KOPT-K1 (cell line): ENCODE measurements at regions not wholly inside any gene's neighbourhood (a gene's known extent, or its start where the extent isn't known, plus 50 kb on each side); places are given as distances from the start of the nearest gene placed in this dataset.
"Not testable (repeated sequence)": the region's sequence is repeated elsewhere in the genome, so short reads cannot be mapped to it uniquely, and the experiment has no call there.

Source experiments
- H3K27ac ChIP-seq: fragments of 200-600 bp; sonication (generic); 2 replicates; pipeline ENCODE4 v1.5.1; 2016; ENCODE audit warnings: antibody characterized with exemption, mild to moderate bottlenecking, low read depth, low read length; ENCODE audit not compliant: poor library complexity, severe bottlenecking
- H3K36me3 ChIP-seq: fragments of 200-600 bp; sonication (generic); 2 replicates; pipeline ENCODE4 v1.5.1; 2017; ENCODE audit warnings: antibody characterized with exemption, mild to moderate bottlenecking, low read length, moderate library complexity; ENCODE audit not compliant: insufficient read depth
- H3K9me3 ChIP-seq: fragments of 200-600 bp; sonication (generic); 2 replicates; pipeline ENCODE4 v1.5.1; 2017; ENCODE audit warnings: antibody characterized with exemption, low read length, mild to moderate bottlenecking; ENCODE audit not compliant: insufficient read depth, poor library complexity, severe bottlenecking

DNA sequence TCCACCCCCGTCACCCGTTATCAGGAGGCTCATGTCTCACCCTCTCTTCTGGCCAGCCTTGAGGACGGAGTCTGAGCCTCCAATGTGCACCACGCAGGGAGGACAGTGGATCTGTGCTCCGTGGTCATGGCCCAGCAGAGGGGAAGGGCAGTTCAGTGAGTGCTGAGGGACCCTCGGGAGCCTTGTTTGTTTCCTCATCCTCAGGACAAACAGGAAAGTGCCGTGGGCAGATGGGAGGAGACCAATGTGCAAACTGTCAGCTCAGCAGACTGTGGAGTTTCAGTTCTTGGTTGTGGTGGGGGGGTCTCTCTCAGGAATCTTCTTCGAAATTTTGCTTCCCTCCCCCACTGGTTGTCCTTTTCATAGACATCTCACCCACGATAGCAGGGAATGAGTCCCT lies 429.6 kb downstream of the DIRAS2 start:
- not testable (repeated sequence) for H3K9me3 ChIP-seq, H3K36me3 ChIP-seq, H3K27ac ChIP-seq

DNA sequence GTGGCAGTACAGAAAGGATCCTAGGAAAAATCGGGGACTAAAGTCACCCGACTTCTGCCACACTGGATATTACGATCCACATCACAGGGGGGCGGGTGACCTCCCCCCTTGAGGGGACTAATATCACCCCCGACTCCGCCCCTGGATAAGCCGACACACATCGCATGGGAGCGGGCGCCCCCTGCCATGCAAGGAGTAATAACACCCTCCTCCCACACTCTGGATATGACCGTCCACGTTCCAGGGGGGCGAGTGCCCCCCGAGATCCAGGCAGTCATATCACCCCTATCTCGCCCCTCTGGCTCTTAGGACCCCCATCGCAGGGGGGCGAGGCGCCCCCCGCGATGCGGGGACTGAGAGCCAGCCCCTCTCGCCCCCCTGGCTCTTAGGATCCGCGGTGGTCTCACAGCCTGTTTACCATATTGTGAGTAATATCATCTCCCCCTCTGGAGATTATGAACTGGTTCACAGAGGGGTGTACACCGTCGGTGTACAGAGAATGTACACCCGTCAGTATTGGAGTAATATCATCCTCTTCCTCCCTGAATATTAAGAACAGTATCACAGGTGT lies 423.0 kb downstream of the DIRAS2 start:
- H3K36me3 ChIP-seq = no peaks in the 10 kb centered on the region
- H3K27ac ChIP-seq = no peak overlapping the region
- no peaks in the 10 kb centered on the region for H3K9me3 ChIP-seq

DNA sequence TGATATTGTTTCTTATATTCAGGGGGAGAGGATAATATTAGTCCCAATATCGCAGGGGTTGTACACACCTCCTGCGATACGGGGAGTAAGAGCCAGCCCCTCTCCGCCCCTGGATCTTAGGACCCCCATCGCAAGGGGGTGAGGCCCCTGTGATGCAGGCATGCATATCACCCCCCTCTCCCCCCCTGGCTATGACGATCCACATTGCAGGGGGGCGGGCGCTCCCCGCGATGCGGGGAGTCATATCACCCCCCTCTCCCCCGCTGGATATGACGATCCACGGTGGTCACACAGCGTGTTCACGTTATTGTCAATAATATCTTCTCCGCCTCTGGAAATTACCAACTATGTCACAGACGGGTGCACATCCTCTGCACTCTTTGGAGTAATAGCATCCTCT lies 420.7 kb downstream of the DIRAS2 start:
- not testable (repeated sequence) for H3K36me3 ChIP-seq, H3K27ac ChIP-seq, H3K9me3 ChIP-seq

DNA sequence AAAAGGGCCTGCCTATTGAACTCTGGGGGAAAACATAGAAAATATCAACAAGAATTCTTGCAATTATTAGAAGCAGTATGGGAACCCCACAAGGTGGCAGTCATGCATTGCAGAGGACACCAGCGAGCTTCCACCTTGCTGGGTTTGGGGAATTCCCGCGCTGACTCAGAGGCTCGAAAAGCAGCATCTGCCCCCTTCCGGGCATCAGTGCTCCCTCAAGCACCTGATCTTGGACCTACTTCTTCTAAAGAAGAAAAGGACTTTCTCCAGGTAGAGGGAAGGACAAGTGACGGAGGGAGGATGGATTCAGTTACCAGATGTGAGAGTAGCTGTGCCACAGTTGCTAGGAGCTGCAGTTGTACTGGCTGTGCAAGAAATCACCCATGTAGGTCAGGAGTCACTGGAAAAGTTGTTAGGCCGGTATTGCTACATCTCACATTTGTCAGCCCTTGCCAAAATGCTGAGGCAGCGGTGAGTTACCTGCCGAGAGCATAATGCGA lies 415.7 kb downstream of the DIRAS2 start:
- H3K9me3 ChIP-seq, H3K27ac ChIP-seq, H3K36me3 ChIP-seq: not testable (repeated sequence)

DNA sequence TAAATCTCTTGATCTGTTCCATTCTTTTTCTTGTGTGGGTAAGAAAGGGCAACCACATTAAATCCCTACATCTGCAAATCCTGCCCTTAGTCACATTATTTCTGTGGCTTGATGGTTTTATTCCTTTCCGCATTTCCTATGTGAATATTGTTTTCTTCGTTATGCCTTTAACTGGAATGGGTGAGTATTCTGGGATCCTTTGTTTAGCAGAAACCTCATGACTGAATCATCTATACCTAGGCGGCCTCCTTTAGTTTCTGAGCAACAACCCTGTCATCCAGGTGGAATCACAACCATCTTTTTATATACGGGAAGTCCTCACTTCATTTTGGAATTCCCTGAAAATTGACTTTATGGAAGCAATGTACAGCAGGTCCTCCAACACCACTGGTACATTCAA lies 409.5 kb downstream of the DIRAS2 start:
- not testable (repeated sequence) for H3K27ac ChIP-seq, H3K9me3 ChIP-seq, H3K36me3 ChIP-seq

DNA sequence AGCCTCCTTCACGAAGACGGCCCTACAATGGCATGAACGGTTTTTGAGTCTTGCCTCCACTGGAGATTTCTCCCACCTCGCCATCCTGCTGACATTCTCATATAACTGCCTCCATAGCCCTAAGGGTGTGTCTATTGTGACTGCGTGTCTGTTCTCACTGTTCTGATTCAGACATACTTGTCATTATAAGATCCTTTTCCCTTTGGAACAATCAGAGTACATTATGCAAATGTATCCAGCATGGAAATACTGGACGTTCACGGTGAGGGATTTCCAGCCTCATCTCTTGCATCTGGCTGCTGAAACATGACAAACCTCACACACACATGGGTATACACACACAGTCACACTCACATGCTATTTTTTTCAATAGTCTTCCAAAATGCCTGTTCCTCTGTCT lies 402.1 kb downstream of the DIRAS2 start:
- no peak overlapping the region for H3K27ac ChIP-seq
- H3K9me3 ChIP-seq = no peaks in the 10 kb centered on the region
- no peaks in the 10 kb centered on the region for H3K36me3 ChIP-seq

DNA sequence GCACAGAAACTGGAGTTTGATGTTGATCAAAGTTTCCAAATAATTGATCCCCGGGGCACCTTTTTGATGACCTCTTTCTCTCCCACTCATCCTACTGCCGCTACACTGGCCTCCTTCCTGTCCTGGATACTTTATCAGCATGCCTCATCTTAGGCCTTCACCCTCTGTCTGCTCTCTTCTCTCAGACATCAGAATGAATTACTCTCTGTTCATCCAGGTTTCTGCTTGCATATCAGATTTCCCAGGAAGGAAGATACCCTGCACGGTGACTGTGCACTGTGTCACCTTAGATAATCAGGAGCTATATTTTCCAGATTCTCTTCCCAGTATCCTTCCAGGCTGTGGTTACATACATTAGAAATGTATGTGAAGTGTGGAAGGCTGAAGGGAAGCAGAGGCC lies 397.0 kb downstream of the DIRAS2 start:
- Histone ChIP-seq H3K36me3 (no peaks in the 10 kb centered on the region), H3K27ac (no peak overlapping the region), H3K9me3 (no peaks in the 10 kb centered on the region)

DNA sequence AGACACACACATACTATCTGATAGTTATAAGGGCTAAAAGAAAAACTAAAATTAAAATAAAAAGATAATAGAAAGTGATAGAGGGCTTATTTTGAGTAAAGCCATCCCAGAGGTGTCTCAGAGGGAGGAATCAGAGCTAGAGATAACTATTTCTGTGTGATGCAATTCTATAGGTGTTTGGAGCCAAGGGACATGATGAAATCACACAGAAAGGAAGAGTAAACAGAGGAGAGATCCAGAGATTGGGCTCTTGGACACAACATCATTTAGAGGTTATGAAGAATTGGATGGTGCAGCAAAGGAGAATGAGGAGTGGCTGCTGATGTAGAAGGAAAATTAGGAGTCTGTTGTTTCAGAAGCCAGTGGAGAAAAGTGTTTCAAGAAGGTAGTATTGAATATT lies 393.5 kb downstream of the DIRAS2 start:
- H3K9me3 ChIP-seq = peaks cover 7% of the 10 kb centered on the region
- no peaks in the 10 kb centered on the region for H3K36me3 ChIP-seq
- no peak overlapping the region for H3K27ac ChIP-seq

DNA sequence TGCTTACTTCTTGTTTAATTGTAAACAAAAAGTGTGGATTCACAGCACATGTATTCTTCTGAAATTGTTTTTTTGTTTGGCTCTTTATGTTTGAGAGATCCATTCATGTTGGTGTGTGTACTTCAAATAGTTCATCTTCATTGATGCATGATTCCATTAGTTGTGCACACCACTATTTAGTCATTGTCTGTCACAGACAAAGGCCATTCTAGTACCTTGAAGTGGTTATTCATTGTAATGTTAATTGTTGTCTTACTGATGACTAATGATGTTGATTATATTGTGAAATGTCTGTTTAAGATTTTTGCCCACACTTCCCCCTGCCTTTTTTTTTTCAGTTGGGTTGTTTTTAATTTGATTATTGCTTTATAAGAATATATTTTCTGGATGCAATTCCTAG lies 391.3 kb downstream of the DIRAS2 start:
- H3K36me3 ChIP-seq = no peaks in the 10 kb centered on the region
- H3K9me3 ChIP-seq = peaks cover 7% of the 10 kb centered on the region
- no peak overlapping the region for H3K27ac ChIP-seq

DNA sequence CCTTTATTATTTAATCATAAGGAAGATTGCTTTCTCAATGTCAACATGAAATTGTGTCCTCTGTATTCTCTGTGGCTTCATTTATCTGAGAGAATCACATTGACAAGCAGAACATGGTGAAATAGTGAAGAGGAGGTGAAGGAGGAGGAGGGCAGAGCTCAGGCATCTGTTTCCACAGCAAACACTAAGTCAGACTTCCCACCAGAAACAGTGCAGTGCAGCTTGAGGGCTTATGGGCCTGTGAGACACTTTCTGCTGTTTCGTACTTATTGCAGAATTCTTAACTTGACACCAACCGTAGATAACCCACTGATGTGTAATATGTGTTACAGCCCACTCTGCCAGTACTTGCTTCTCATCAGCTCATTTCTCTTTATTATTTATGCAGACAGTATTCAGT lies 386.3 kb downstream of the DIRAS2 start:
- Histone ChIP-seq H3K27ac (no peak overlapping the region), H3K9me3 (peaks cover 7% of the 10 kb centered on the region), H3K36me3 (no peaks in the 10 kb centered on the region)

DNA sequence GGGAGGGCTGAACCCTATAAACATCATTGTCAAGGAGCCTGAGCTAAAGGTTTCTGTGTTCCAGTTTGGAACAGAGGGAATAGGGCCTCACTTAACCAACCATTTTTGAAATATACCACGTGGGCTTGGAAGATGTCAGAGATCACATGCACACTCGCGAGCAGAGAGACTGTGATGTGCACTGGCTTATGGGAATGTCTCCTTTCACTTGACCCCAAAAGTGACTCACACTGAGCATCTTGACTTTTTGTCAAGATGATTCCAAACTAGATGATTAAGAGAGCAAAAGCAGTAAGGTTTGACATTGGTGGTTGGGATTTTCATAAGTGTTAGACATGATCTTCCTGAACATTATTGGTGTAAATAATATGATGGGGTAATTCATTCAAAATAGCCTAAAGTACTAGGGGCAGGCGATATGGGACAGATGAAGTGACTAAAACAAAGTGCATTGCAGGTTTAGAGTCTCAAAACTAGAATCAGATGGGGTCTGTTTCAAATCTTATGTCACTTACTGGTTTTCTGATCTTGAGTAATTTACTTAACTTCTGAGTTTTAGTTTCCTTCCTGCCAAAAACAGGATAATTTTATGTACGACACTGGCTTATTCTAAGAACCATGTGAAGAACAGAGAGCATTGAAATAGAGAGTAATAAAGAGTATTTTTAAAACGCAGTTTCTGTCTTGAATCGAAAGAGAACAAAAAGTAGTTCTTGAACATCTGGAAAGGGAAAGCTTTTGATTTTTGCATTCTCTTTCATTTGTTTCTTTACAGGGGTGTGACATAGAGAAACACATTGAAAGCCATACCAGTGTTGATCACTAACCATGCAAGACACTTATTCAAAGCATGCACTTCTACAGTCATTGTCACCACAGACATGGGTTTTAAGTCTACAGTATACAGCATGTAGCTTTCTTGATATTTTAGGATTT lies 383.0 kb downstream of the DIRAS2 start:
- Histone ChIP-seq H3K27ac (no peak overlapping the region), H3K36me3 (no peaks in the 10 kb centered on the region), H3K9me3 (peaks cover 8% of the 10 kb centered on the region)

DNA sequence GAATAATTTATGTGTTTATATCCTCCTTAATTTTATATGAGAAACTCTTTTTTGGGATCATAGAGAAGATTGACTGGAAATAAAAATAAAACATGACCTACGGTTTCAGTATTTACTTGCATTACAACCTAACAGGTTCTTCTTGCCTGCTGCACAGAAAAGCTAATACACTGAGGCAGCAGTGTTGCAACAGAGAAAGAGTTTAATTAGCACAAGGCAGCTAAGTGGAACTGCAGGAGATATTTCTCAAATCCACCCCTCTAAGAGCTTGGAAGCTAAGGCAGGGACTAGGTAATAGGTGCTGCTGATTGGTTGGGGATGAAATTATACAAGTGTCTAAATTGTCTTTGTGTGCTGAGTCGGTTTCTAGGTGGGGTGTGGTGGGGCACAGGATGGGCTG lies 380.9 kb downstream of the DIRAS2 start:
- H3K36me3 ChIP-seq = no peaks in the 10 kb centered on the region
- H3K9me3 ChIP-seq = peaks cover 8% of the 10 kb centered on the region
- no peak overlapping the region for H3K27ac ChIP-seq

DNA sequence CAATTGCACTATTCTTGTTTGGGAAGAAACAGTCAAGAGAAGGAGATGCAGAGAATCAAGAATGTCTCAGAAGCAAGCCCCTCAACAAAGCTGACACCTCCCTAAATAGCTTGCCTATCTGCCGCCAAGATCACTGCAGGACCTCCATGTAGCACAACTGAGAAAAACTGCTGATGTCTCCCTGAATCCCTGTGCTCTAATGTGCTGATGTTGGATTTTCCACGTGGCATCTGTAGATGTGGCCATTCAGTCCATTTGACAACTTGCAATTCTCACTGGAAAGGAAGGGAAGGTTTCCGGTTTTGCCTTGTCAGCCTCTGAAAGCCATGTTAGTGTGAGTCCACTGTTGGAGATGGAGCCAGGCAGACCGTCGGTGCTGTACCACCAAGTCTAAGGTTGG lies 374.0 kb downstream of the DIRAS2 start:
- Histone ChIP-seq H3K27ac (no peak overlapping the region), H3K9me3 (no peaks in the 10 kb centered on the region), H3K36me3 (no peaks in the 10 kb centered on the region)

DNA sequence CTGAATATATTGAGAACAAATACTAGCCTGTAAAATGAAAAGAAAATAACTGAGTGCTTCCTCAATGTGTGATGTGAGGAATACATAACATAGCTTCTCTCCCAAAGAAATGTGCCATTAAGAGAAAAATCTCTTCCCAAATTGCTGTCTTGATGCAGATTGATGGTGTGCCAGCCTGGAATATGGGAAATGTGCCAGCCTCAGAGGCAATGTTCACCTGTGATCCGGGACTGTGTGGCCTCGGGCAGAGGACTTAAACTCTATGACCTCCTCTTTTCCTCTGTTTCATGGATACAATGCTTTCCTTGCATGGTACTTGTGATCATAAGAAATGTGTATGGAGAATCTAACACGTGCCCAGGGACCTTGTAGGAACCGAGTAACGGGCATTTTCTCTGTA lies 370.9 kb downstream of the DIRAS2 start:
- Histone ChIP-seq H3K36me3 (no peaks in the 10 kb centered on the region), H3K27ac (no peak overlapping the region), H3K9me3 (no peaks in the 10 kb centered on the region)

DNA sequence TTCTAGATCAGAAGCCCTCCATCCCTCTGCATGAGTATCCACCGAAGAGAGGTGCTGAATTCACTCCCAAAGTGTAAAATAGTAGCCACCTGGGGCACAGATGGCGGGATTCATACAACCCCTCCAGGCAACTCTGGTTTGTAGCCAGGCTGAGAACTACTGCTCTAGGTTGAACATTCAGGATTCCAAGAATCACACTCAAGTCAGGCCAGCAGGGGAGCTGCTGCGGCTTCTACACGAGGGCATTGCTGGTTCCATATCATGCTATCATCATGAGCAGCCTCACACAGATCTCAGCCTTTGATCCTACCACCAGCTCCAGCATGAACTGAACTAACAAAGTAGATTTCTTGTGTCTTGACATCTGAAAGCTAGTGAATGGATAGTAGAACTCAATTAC lies 367.9 kb downstream of the DIRAS2 start:
- Histone ChIP-seq H3K9me3 (no peaks in the 10 kb centered on the region), H3K27ac (no peak overlapping the region), H3K36me3 (no peaks in the 10 kb centered on the region)

DNA sequence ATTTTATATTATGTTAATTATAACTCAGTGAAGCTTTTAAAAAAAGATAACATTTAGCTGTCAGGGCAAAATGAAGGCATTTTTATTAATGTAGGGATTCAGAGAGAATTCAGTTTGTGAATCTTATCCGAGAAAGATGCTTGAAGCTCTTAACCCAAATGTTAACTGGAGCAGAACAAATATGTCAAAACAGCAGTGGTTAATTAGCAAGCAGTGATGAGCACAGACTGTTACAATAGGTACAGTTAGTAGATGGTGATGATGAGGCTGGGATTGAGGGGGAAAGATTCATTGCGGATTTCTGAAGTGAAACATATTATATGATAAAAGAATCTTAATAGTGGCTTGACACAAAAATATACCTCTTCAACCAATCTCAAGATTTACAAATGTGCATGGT lies 356.7 kb downstream of the DIRAS2 start:
- Histone ChIP-seq H3K9me3 (no peaks in the 10 kb centered on the region), H3K27ac (no peak overlapping the region), H3K36me3 (no peaks in the 10 kb centered on the region)
